ENCODE measurements at regions not wholly inside any gene's neighbourhood (a gene's known extent, or its start where the extent isn't known, plus 50 kb on each side); places are given as distances from the start of the nearest gene placed in this dataset.

- FAIRE-seq (no peak), DNase-seq (ENCODE audit: low read depth in 1 of 2, low spot score in 1 of 2) (no peak), ATAC-seq (no peak)
- CTCF ChIA-PET = no interaction called here
- no peak overlapping the region for H3K27ac ChIP-seq
- H3K9me3 ChIP-seq = peaks cover 13% of the 10 kb centered on the region; the same call in 2 of the 3 replicates
- 81% methylated on average over 19 of the region's 32 CpGs for WGBS (ENCODE audit: missing lambda C conversion rate)
- H3K4me3 ChIP-seq = no peak overlapping the region
- no peak overlapping the region for H3K4me2 ChIP-seq
- POLR2A ChIA-PET = no interaction called here
- H3K4me1 ChIP-seq = no peaks in the 10 kb centered on the region
- TF ChIP-seq ESRRA (IDR thresholded peaks at IDR 0.05; ENCODE audit: borderline replicate concordance, low read length) (no peak), RAD21 (conservative IDR thresholded peaks at IDR 0.05 in 1 of 2, IDR thresholded peaks at IDR 0.05 in 1 of 2) (no peak), GATA3 (IDR thresholded peaks at IDR 0.05; ENCODE audit: borderline replicate concordance) (no peak), PBX3 (IDR thresholded peaks at IDR 0.05) (no peak)
Observed at GRCh38 chr4:1490011-1490653, 83.9 kb upstream of the NKX1-1 start.

DNA sequence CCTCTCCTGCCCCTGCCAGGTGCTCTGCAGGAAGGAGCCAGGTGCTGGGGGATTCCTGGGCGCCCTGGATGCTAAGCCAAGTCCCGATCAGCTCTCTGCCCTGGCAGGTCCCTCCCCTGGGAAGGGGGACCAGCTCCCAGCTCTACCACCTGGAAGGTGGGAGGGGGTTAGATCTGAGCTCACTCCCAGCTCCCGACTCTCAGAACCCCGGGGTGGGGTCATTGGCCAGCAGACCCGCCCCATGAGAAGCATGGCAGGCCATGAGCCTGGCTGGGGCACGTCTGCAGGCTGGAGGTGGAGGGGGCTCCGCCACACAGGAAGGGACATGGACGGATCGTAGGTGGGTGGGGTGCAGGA is 83.4 kb upstream of the NKX1-1 start:
- TF ChIP-seq RCOR1 (IDR thresholded peaks at IDR 0.05; ENCODE audit: low read depth, low read length) = no peak
- no peak for TF ChIP-seq CHD2 (IDR thresholded peaks at IDR 0.05; ENCODE audit: low read length, partially characterized antibody)
- TF ChIP-seq TFCP2L1 (CRISPR knock-in tag; IDR thresholded peaks at IDR 0.05) = no peak
- no peak for TF ChIP-seq RAD21 (conservative IDR thresholded peaks at IDR 0.05 in 1 of 2, IDR thresholded peaks at IDR 0.05 in 1 of 2)
- TF ChIP-seq ZC3H11A (IDR thresholded peaks at IDR 0.05) = no peak
- TF ChIP-seq USF2 (IDR thresholded peaks at IDR 0.05) = no peak
- no peak for TF ChIP-seq CHD4 (IDR thresholded peaks at IDR 0.05; ENCODE audit: borderline replicate concordance)
- TF ChIP-seq FOSL2 (IDR thresholded peaks at IDR 0.05) = no peak
- TF ChIP-seq FOSL2 (CRISPR knock-in tag; IDR thresholded peaks at IDR 0.05) = no peak
- TF ChIP-seq EHMT2 (IDR thresholded peaks at IDR 0.05; ENCODE audit: low read depth) = no peak
- TF ChIP-seq CBX2 (IDR thresholded peaks at IDR 0.05; ENCODE audit: borderline replicate concordance, low read depth) = no peak
- no peak for TF ChIP-seq NFE2L2 (conservative IDR thresholded peaks at IDR 0.05; ENCODE audit: low read length)
- TF ChIP-seq, protein P1, sequence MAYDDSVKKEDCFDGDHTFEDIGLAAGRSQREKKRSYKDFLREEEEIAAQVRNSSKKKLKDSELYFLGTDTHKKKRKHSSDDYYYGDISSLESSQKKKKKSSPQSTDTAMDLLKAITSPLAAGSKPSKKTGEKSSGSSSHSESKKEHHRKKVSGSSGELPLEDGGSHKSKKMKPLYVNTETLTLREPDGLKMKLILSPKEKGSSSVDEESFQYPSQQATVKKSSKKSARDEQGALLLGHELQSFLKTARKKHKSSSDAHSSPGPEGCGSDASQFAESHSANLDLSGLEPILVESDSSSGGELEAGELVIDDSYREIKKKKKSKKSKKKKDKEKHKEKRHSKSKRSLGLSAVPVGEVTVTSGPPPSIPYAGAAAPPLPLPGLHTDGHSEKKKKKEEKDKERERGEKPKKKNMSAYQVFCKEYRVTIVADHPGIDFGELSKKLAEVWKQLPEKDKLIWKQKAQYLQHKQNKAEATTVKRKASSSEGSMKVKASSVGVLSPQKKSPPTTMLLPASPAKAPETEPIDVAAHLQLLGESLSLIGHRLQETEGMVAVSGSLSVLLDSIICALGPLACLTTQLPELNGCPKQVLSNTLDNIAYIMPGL (CRISPR knock-in tag; IDR thresholded peaks at IDR 0.05; ENCODE audit: borderline replicate concordance) = no peak
- no peak for TF ChIP-seq PBX3 (IDR thresholded peaks at IDR 0.05)
- DNase-seq (ENCODE audit: low read depth in 1 of 2, low spot score in 1 of 2) (no peak), FAIRE-seq (no peak), ATAC-seq (no peak)
- POLR2A ChIA-PET = no interaction called here
- peaks cover 19% of the 10 kb centered on the region for H3K9me3 ChIP-seq
- no CpG with 5 or more reads among the region's 9 CpGs for WGBS (ENCODE audit: missing lambda C conversion rate)
- no peaks in the 10 kb centered on the region for H3K4me1 ChIP-seq
- no peak overlapping the region for H3K27ac ChIP-seq
- no peak overlapping the region for H3K4me2 ChIP-seq
- H3K4me3 ChIP-seq = no peak overlapping the region
- CTCF ChIA-PET = no interaction called here

- Histone ChIP-seq H3K4me2 (no peak overlapping the region), H3K4me1 (no peaks in the 10 kb centered on the region), H3K4me3 (no peak overlapping the region), H3K9me3 (peaks cover 20% of the 10 kb centered on the region), H3K27ac (no peak overlapping the region)
- CTCF ChIA-PET = interaction anchor here (0.6 to 1.2 kb wide), 2 partner anchors 24 to 553 kb away, joined by 3 to 4 read pairs; no protein-coding TSS in a partner anchor
- FAIRE-seq (no peak), DNase-seq (ENCODE audit: low read depth in 1 of 2, low spot score in 1 of 2) (no peak), ATAC-seq (no peak)
- POLR2A ChIA-PET = no interaction called here
- WGBS (ENCODE audit: missing lambda C conversion rate) = 29% methylated on average over 13 of the region's 28 CpGs
- TF ChIP-seq NR3C1 (IDR thresholded peaks at IDR 0.05) (no peak), ZSCAN20 (CRISPR knock-in tag; IDR thresholded peaks at IDR 0.05) (no peak), SREBF2 (IDR thresholded peaks at IDR 0.05) (no peak), POLR2AphosphoS2 (conservative IDR thresholded peaks at IDR 0.05; ENCODE audit: low read length) (no peak), HOXB5 (CRISPR knock-in tag; IDR thresholded peaks at IDR 0.05) (no peak), FOSL2 (IDR thresholded peaks at IDR 0.05) (no peak), FOSL2 (CRISPR knock-in tag; IDR thresholded peaks at IDR 0.05) (no peak), POLR2A (IDR thresholded peaks at IDR 0.05; ENCODE audit: low read length) (no peak), MYC (IDR thresholded peaks at IDR 0.05; ENCODE audit: borderline replicate concordance, low read length) (no peak), TFCP2L1 (CRISPR knock-in tag; IDR thresholded peaks at IDR 0.05) (no peak), HES2 (IDR thresholded peaks at IDR 0.05) (no peak), RNF2 (IDR thresholded peaks at IDR 0.05; ENCODE audit: borderline replicate concordance, low read depth) (no peak)
Observed at GRCh38 chr4:1488831-1489638, 82.8 kb upstream of the NKX1-1 start.

All from A549 (cell line).